Endothelial cell (in vitro differentiated cells): ENCODE measurements at regions not wholly inside any gene's neighbourhood (a gene's known extent, or its start where the extent isn't known, plus 50 kb on each side); places are given as distances from the start of the nearest gene placed in this dataset.

Source experiments
- DNase-seq: peaks from one replicate; pipeline ENCODE4 v3.0.0; 2021; ENCODE audit warnings: low spot score
- H3K27ac Mint-ChIP-seq: one replicate; pipeline ENCODE4 v1.8.0; 2021; ENCODE audit warnings: mixed read lengths, inconsistent platforms; ENCODE audit not compliant: unreplicated experiment
- H3K27me3 Mint-ChIP-seq: one replicate; pipeline ENCODE4 v1.8.0; 2021; ENCODE audit warnings: mild to moderate bottlenecking, moderate library complexity, mixed read lengths, inconsistent platforms; ENCODE audit not compliant: unreplicated experiment
- H3K36me3 Mint-ChIP-seq: one replicate; pipeline ENCODE4 v1.8.0; 2021; ENCODE audit warnings: mild to moderate bottlenecking, low read depth, mixed read lengths, inconsistent platforms; ENCODE audit not compliant: unreplicated experiment
- H3K4me1 Mint-ChIP-seq: one replicate; pipeline ENCODE4 v1.8.0; 2021; ENCODE audit warnings: mild to moderate bottlenecking, mixed read lengths, inconsistent platforms; ENCODE audit not compliant: unreplicated experiment
- H3K4me3 Mint-ChIP-seq: one replicate; pipeline ENCODE4 v1.8.0; 2021; ENCODE audit warnings: mild to moderate bottlenecking, mixed read lengths, inconsistent platforms; ENCODE audit not compliant: unreplicated experiment
- H3K9me3 Mint-ChIP-seq: one replicate; pipeline ENCODE4 v1.8.0; 2021; ENCODE audit warnings: mixed read lengths, inconsistent platforms; ENCODE audit not compliant: unreplicated experiment
- CTCF ChIP-seq: fragments of 200-600 bp; sonication (generic); IDR thresholded peaks from one replicate; pipeline ENCODE4 v1.5.0; 2021; ENCODE audit warnings: antibody characterized with exemption; ENCODE audit not compliant: unreplicated experiment

- Mint-ChIP-seq H3K36me3 (no peaks in the 10 kb centered on the region), H3K4me1 (peaks cover 3% of the 10 kb centered on the region), H3K27me3 (peaks cover 6% of the 10 kb centered on the region), H3K9me3 (no peaks in the 10 kb centered on the region), H3K27ac (no peak overlapping the region), H3K4me3 (no peak overlapping the region)
- no peak for DNase-seq
- TF ChIP-seq CTCF, result no peak
These were observed 91.9 kb upstream of the PIK3CG start for GRCh38 chr7:106773228-106773627.

- TF ChIP-seq CTCF, result no peak
- Mint-ChIP-seq H3K4me3 (no peak overlapping the region), H3K4me1 (peaks cover 3% of the 10 kb centered on the region), H3K36me3 (no peaks in the 10 kb centered on the region), H3K27ac (no peak overlapping the region), H3K27me3 (peaks cover 6% of the 10 kb centered on the region), H3K9me3 (no peaks in the 10 kb centered on the region)
- no peak for DNase-seq
These were observed 91.4 kb upstream of the PIK3CG start for GRCh38 chr7:106773721-106774120.

- no peak overlapping the region for H3K4me3 Mint-ChIP-seq
- peaks cover 3% of the 10 kb centered on the region for H3K4me1 Mint-ChIP-seq
- no peaks in the 10 kb centered on the region for H3K9me3 Mint-ChIP-seq
- no peak for DNase-seq
- no peaks in the 10 kb centered on the region for H3K36me3 Mint-ChIP-seq
- peaks cover 8% of the 10 kb centered on the region for H3K27me3 Mint-ChIP-seq
- H3K27ac Mint-ChIP-seq, result no peak overlapping the region
- TF ChIP-seq CTCF, result no peak
These were observed 90.8 kb upstream of the PIK3CG start for GRCh38 chr7:106774213-106774767.

GRCh38 chr7:106774768-106775551 lies 90.1 kb upstream of the PIK3CG start:
- no peak for TF ChIP-seq CTCF
- no peak overlapping the region for H3K4me3 Mint-ChIP-seq
- no peak for DNase-seq

GRCh38 chr7:106775552-106775936 lies 89.5 kb upstream of the PIK3CG start:
- no peak for DNase-seq

More at GRCh38 chr7:106774768-106775551, 90.1 kb upstream of the PIK3CG start:
- H3K27me3 Mint-ChIP-seq, result peaks cover 8% of the 10 kb centered on the region
- H3K9me3 Mint-ChIP-seq, result no peaks in the 10 kb centered on the region
- peaks cover 3% of the 10 kb centered on the region for H3K4me1 Mint-ChIP-seq
- H3K36me3 Mint-ChIP-seq, result no peaks in the 10 kb centered on the region
- H3K27ac Mint-ChIP-seq, result no peak overlapping the region

More at GRCh38 chr7:106775552-106775936, 89.5 kb upstream of the PIK3CG start:
- no peak for TF ChIP-seq CTCF
- Mint-ChIP-seq H3K36me3 (no peaks in the 10 kb centered on the region), H3K4me3 (no peak overlapping the region), H3K27me3 (peaks cover 8% of the 10 kb centered on the region), H3K4me1 (peaks cover 3% of the 10 kb centered on the region), H3K9me3 (no peaks in the 10 kb centered on the region), H3K27ac (no peak overlapping the region)
